SU-DHL-6 (cell line): ENCODE measurements at regions not wholly inside any gene's neighbourhood (a gene's known extent, or its start where the extent isn't known, plus 50 kb on each side); places are given as distances from the start of the nearest gene placed in this dataset.
"Not testable (repeated sequence)": the region's sequence is repeated elsewhere in the genome, so short reads cannot be mapped to it uniquely, and the experiment has no call there.

Source experiments
- H2AFZ ChIP-seq: fragments of 200-600 bp; sonication (generic); 2 replicates; pipeline ENCODE4 v1.6.1; 2014; ENCODE audit warnings: low read depth, mild to moderate bottlenecking, moderate library complexity, mixed read lengths, antibody characterized with exemption, low read length; ENCODE audit not compliant: severe bottlenecking
- H3F3A ChIP-seq: fragments of 200-600 bp; shearing (Covaris generic); 2 replicates; pipeline ENCODE4 v1.6.0; 2016; ENCODE audit warnings: antibody characterized with exemption, mild to moderate bottlenecking; ENCODE audit not compliant: insufficient read depth
- H3K27ac ChIP-seq: fragments of 200-600 bp; sonication (generic); 2 replicates; pipeline ENCODE4 v1.5.1; 2016; ENCODE audit warnings: low read depth, mild to moderate bottlenecking, low read length, moderate library complexity, mixed read lengths
- H3K27me3 ChIP-seq: fragments of 200-600 bp; sonication (generic), shearing (Covaris generic); 2 replicates; pipeline ENCODE4 v1.6.0; 2014; ENCODE audit warnings: mild to moderate bottlenecking, low read length
- H3K36me3 ChIP-seq: fragments of 200-600 bp; sonication (generic); 2 replicates; pipeline ENCODE4 v1.6.1; 2014; ENCODE audit warnings: mild to moderate bottlenecking, low read length, mixed read lengths
- H3K4me2 ChIP-seq: fragments of 300-600, 200-600 bp; shearing (Covaris generic), sonication (generic); 2 replicates; pipeline ENCODE4 v1.6.0; 2014; ENCODE audit warnings: low read length, low read depth, mild to moderate bottlenecking; ENCODE audit not compliant: poor library complexity, severe bottlenecking
- H3K4me3 ChIP-seq: fragments of 200-600 bp; sonication (generic); 2 replicates; pipeline ENCODE4 v1.5.1; 2014; ENCODE audit warnings: antibody characterized with exemption, low read length, mild to moderate bottlenecking, mixed read lengths; ENCODE audit not compliant: insufficient read depth, poor library complexity, severe bottlenecking
- H3K79me2 ChIP-seq: fragments of 200-600 bp; sonication (generic); 2 replicates; pipeline ENCODE4 v1.6.1; 2014; ENCODE audit warnings: mild to moderate bottlenecking, low read length, moderate library complexity; ENCODE audit not compliant: insufficient read depth
- H3K9ac ChIP-seq: fragments of 200-600 bp; sonication (generic); 2 replicates; pipeline ENCODE4 v1.7.0; 2014; ENCODE audit warnings: mild to moderate bottlenecking, low read length
- H3K9me2 ChIP-seq: fragments of 200-600 bp; sonication (generic); replicated peaks from 2 replicates; pipeline ENCODE4 v1.6.1; 2014; ENCODE audit warnings: low read length; ENCODE audit not compliant: insufficient read depth
- H3K9me3 ChIP-seq: fragments of 200-600 bp; sonication (generic); 2 replicates; pipeline ENCODE4 v1.6.1; 2014; ENCODE audit warnings: low read length, mixed read lengths; ENCODE audit not compliant: insufficient read depth
- H4K20me1 ChIP-seq: fragments of 200-600 bp; sonication (generic); 2 replicates; pipeline ENCODE4 v1.6.1; 2014; ENCODE audit warnings: low read depth, mild to moderate bottlenecking, antibody characterized with exemption, low read length, moderate library complexity, mixed read lengths
- CTCF ChIP-seq: fragments of 200-600 bp; sonication (generic); IDR thresholded peaks from one replicate; pipeline ENCODE4 v1.5.1; 2017; ENCODE audit warnings: antibody characterized with exemption, mild to moderate bottlenecking, low read length, moderate library complexity; ENCODE audit not compliant: insufficient read depth, poor library complexity, severe bottlenecking
- EZH2phosphoT487 ChIP-seq: fragments of 200-600 bp; sonication (generic), shearing (Covaris generic); conservative IDR thresholded peaks from 2 replicates; pipeline ENCODE4 v1.6.1; 2018; ENCODE audit warnings: mild to moderate bottlenecking, antibody characterized with exemption, low read length, moderate library complexity, mixed read lengths

DNA sequence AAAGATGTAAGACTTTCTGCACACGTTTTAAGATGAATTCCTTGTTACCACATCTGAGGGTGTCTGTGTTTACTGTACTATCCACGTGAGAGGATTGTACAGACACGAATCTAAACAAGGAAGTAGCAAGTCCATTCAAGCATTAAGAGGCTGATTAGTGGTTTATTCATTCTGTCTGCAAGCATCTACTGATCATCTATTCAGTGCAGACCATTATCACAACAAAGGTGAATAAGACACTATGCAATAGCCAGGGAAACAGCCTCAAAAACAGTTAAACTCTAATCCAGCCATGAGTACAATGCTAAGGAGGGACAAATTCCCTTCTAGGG is 111.6 kb upstream of the PZP start:
- Histone ChIP-seq H3K9me2 (no peaks in the 10 kb centered on the region), H3K9me3 (no peaks in the 10 kb centered on the region), H3K4me2 (no peak overlapping the region), H4K20me1 (no peaks in the 10 kb centered on the region), H3F3A (no peaks in the 10 kb centered on the region), H3K27me3 (no peaks in the 10 kb centered on the region), H2AFZ (no peak overlapping the region), H3K79me2 (no peaks in the 10 kb centered on the region), H3K27ac (no peak overlapping the region), H3K4me3 (no peak overlapping the region), H3K36me3 (no peaks in the 10 kb centered on the region), H3K9ac (no peak overlapping the region)
- TF ChIP-seq CTCF (no peak), EZH2phosphoT487 (no peak)

DNA sequence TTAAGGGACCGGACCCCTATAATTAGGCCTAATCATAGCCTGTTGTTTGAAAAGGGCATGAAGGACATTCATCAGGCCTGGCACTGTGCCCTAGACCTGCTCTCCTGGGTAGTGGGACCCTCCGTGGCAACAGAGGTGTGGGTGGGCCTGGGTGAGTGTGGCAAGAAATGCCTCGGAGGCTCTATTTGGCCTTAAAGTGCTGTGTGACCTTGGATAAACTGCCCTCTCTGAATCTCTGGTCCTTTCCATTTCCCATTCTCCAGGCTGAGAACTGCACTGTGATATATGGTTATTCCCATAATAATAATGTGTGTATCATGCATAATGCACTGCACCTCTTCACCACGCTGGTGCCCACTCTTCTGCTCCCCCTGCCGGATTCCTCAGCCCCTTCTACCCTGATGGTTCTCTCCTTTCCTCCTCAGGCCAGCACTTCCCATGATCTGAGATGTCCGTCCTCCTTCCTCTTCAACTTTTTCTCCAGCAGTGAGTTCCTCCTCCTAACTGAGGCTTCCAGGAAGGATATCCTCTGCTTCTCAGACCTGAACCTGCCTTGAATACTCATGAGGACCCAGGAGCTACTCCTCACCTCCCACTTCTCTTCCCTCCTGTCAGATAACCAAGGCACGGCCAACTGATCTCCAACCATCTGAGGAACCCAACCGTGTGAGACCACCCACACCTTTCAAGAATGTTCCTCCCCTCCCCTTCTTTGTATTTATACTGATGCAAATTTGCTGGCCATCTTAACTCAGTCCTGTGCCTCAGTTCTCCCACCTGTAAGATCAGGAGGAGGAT is 111.0 kb upstream of the PZP start:
- Histone ChIP-seq H3K36me3 (no peaks in the 10 kb centered on the region), H3K4me2 (no peak overlapping the region), H3K9ac (no peak overlapping the region), H2AFZ (no peak overlapping the region), H3K27ac (no peak overlapping the region), H3K9me3 (no peaks in the 10 kb centered on the region), H3K4me3 (no peak overlapping the region), H3F3A (no peaks in the 10 kb centered on the region), H3K79me2 (no peaks in the 10 kb centered on the region), H3K9me2 (no peaks in the 10 kb centered on the region), H4K20me1 (no peaks in the 10 kb centered on the region), H3K27me3 (no peaks in the 10 kb centered on the region)
- no peak for TF ChIP-seq CTCF

DNA sequence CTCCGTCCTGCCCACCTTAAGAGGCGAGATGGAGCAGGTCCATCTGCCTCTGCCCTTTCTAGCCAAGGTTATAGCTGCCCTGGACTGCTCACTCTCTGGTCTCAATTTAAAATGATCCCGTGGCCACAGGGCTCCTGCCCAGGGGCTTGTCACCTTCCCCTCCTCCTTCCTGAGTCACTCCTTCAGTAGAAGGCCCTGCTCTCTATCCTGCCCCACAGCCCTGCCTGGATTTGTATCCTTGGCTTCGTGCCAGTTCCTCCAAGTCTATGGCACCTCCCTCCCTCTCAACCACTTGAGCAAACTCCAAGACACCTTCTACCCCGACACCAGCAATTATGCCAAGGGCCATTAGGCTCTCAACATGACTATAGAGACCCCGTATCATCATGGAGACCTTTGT is 105.3 kb upstream of the PZP start:
- not testable (repeated sequence) for H3K79me2 ChIP-seq, H3K27me3 ChIP-seq, H3K9ac ChIP-seq, H3K27ac ChIP-seq, H3K4me2 ChIP-seq, H3F3A ChIP-seq, H3K4me3 ChIP-seq, H2AFZ ChIP-seq, H3K36me3 ChIP-seq, H3K9me3 ChIP-seq, H3K9me2 ChIP-seq, H4K20me1 ChIP-seq

DNA sequence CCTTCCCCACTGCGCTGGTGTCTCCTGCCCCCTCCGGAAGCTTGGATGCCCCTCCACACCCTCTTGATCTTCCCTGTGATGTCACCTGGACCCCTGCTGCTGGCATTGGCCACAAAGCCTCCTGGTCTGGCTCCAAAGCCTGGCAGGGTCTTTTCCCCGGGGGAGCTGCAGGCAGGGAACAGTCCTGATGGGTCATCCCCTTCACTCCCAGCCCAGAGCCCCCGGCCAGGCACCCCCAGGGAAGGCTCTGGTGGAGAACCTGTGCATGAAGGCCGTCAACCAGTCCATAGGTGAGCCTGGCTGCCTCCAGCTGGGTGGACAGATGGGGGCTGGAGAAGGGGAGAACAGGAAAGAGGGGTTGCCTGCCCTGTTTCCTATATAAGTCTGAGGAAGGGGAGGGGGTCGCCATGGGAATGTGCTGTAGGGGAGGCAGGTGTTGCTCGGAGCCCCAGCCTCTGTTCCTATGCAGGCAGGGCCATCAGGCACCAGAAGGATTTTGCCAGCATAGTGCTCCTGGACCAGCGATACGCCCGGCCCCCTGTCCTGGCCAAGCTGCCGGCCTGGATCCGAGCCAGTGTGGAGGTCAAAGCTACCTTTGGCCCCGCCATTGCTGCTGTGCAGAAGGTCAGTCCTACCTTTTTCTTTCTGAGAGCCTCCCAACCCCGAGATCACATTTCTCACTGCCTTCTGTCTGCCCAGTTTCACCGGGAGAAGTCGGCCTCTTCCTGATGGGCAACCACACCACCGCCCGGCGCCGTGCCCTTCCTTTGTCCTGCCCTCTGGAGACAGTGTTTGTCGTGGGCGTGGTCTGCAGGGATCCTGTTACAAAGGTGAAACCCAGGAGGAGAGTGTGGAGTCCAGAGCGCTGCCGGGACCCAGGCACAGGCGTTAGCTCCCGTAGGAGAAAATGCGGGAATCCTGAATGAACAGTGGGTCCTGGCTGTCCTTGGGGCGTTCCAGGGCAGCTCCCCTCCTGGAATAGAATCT is 104.5 kb upstream of the PZP start:
- not testable (repeated sequence) for H4K20me1 ChIP-seq, H3K9me3 ChIP-seq, H3K36me3 ChIP-seq, H3K4me2 ChIP-seq, H3K4me3 ChIP-seq, H3F3A ChIP-seq, H3K27me3 ChIP-seq, H3K27ac ChIP-seq, H3K79me2 ChIP-seq, H3K9me2 ChIP-seq, H2AFZ ChIP-seq, H3K9ac ChIP-seq

DNA sequence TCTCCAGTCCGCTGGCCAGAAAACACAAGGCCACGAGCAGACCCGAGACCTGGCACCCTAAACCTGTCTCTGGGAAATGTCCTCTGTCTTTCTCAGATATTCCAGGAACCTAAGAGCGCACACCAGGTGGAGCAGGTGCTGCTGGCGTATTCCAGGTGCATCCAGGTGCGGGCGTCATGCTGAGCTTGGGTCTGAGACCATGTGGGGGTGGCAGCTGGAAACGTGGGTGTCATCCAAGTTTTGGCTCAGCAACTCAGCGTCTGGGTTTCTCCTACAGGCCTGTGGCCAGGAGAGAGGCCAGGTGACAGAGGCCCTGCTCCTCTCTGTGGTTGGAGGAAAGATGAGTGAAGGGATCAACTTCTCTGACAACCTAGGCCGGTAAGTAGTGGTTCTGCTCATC is 103.3 kb upstream of the PZP start:
- H2AFZ ChIP-seq, H4K20me1 ChIP-seq, H3K36me3 ChIP-seq, H3K27ac ChIP-seq, H3K4me2 ChIP-seq, H3K9me2 ChIP-seq, H3K9ac ChIP-seq, H3F3A ChIP-seq, H3K27me3 ChIP-seq, H3K4me3 ChIP-seq, H3K9me3 ChIP-seq, H3K79me2 ChIP-seq: not testable (repeated sequence)

GRCh38 chr12:9310645-9311044 is 102.5 kb upstream of the PZP start:
- not testable (repeated sequence) for H3K9me3 ChIP-seq, H3K9ac ChIP-seq

More at GRCh38 chr12:9310645-9311044, 102.5 kb upstream of the PZP start:
- not testable (repeated sequence) for H4K20me1 ChIP-seq, H3K27ac ChIP-seq, H3K4me2 ChIP-seq, H3K9me2 ChIP-seq, H3K27me3 ChIP-seq, H3K4me3 ChIP-seq, H3K79me2 ChIP-seq, H3K36me3 ChIP-seq, H3F3A ChIP-seq, H2AFZ ChIP-seq
